GM12878 (cell line): ENCODE measurements at regions not wholly inside any gene's neighbourhood (a gene's known extent, or its start where the extent isn't known, plus 50 kb on each side); places are given as distances from the start of the nearest gene placed in this dataset.

Source experiments
- BMI1 ChIP-seq: fragments of 450-650 bp; IDR thresholded peaks from 2 replicates; pipeline ENCODE4 v1.6.1; 2016; ENCODE audit warnings: mild to moderate bottlenecking, moderate library complexity, borderline replicate concordance
- CHD4 ChIP-seq: fragments of 200-600 bp; sonication (generic); IDR thresholded peaks from 2 replicates; pipeline ENCODE4 v1.6.1; 2016; ENCODE audit warnings: mild to moderate bottlenecking
- DPF2 ChIP-seq: fragments of 450-650 bp; IDR thresholded peaks from 2 replicates; pipeline ENCODE4 v1.6.1; 2017; ENCODE audit warnings: mild to moderate bottlenecking
- EED ChIP-seq: sonication (generic); IDR thresholded peaks from 2 replicates; pipeline ENCODE4 v1.6.1; 2016; ENCODE audit warnings: antibody characterized with exemption, low read depth
- ESRRA ChIP-seq: IDR thresholded peaks from 2 replicates; pipeline ENCODE4 v1.6.1; 2012; ENCODE audit warnings: mild to moderate bottlenecking, low read length, improper control_type of control experiment
- FOS ChIP-seq: IDR thresholded peaks from 3 replicates; pipeline ENCODE4 v1.6.1; 2011; ENCODE audit warnings: borderline replicate concordance; ENCODE audit not compliant: insufficient read length; ENCODE audit errors: extremely low read depth
- GATAD2B ChIP-seq: fragments of 450-650 bp; conservative IDR thresholded peaks from 2 replicates; pipeline ENCODE4 v1.6.1; 2017; ENCODE audit warnings: low read depth, mild to moderate bottlenecking, moderate library complexity
- HDGF ChIP-seq: fragments of 450-650 bp; IDR thresholded peaks from 2 replicates; pipeline ENCODE4 v1.6.1; 2016; ENCODE audit warnings: antibody characterized with exemption
- IRF4 ChIP-seq: IDR thresholded peaks from 2 replicates; pipeline ENCODE4 v1.6.1; 2011; ENCODE audit warnings: low read depth, low read length
- MTA2 ChIP-seq: fragments of 450-650 bp; IDR thresholded peaks from 2 replicates; pipeline ENCODE4 v1.6.1; 2016; ENCODE audit warnings: low read depth, mild to moderate bottlenecking, moderate library complexity
- NR2C1 ChIP-seq: fragments of 450-650 bp; IDR thresholded peaks from 2 replicates; pipeline ENCODE4 v1.6.1; 2017; ENCODE audit warnings: antibody characterized with exemption, mild to moderate bottlenecking, moderate library complexity
- NR2F1 ChIP-seq: fragments of 450-650 bp; conservative IDR thresholded peaks from 2 replicates; pipeline ENCODE4 v1.6.1; 2017; ENCODE audit warnings: mild to moderate bottlenecking
- POU2F2 ChIP-seq: IDR thresholded peaks from 3 replicates; pipeline ENCODE4 v1.6.1; 2011; ENCODE audit warnings: low read depth, mild to moderate bottlenecking, low read length, borderline replicate concordance
- RAD51 ChIP-seq: fragments of 450-650 bp; IDR thresholded peaks from 2 replicates; pipeline ENCODE4 v1.6.1; 2016; ENCODE audit warnings: moderate library complexity, mild to moderate bottlenecking, inconsistent platforms
- SIX5 ChIP-seq: IDR thresholded peaks from 2 replicates; pipeline ENCODE4 v1.6.1; 2011; ENCODE audit warnings: mild to moderate bottlenecking, low read depth, low read length, moderate library complexity; ENCODE audit not compliant: severe bottlenecking
- SPI1 ChIP-seq: IDR thresholded peaks from 2 replicates; pipeline ENCODE4 v1.6.1; 2011; ENCODE audit warnings: low read depth, mild to moderate bottlenecking, low read length, moderate library complexity, borderline replicate concordance; ENCODE audit not compliant: insufficient read depth
- ZNF217 ChIP-seq: fragments of 450-650 bp; IDR thresholded peaks from 2 replicates; pipeline ENCODE4 v1.6.1; 2017; ENCODE audit warnings: antibody characterized with exemption, mild to moderate bottlenecking
- ZNF622 ChIP-seq: fragments of 450-650 bp; IDR thresholded peaks from 2 replicates; pipeline ENCODE4 v1.6.1; 2017; ENCODE audit warnings: mild to moderate bottlenecking, inconsistent platforms
- ZSCAN29 ChIP-seq: fragments of 450-650 bp; IDR thresholded peaks from 2 replicates; pipeline ENCODE4 v1.6.1; 2017; ENCODE audit warnings: mild to moderate bottlenecking, moderate library complexity
- TF ChIP-seq, protein P1 (sequence below): fragments of 150-350 bp; IDR thresholded peaks from 2 replicates; pipeline ENCODE4 v1.6.1; 2014; ENCODE audit warnings: mild to moderate bottlenecking, low read depth, low read length
- TF ChIP-seq, protein P2 (sequence below): fragments of 150-350 bp; IDR thresholded peaks from 2 replicates; pipeline ENCODE4 v1.6.1; 2016; ENCODE audit warnings: low read depth, low read length
- TF ChIP-seq, protein P3 (sequence below): fragments of 450-650 bp; IDR thresholded peaks from 2 replicates; pipeline ENCODE4 v1.6.1; 2018; ENCODE audit warnings: mild to moderate bottlenecking, low read depth, moderate library complexity; ENCODE audit not compliant: partially characterized antibody

DNA sequence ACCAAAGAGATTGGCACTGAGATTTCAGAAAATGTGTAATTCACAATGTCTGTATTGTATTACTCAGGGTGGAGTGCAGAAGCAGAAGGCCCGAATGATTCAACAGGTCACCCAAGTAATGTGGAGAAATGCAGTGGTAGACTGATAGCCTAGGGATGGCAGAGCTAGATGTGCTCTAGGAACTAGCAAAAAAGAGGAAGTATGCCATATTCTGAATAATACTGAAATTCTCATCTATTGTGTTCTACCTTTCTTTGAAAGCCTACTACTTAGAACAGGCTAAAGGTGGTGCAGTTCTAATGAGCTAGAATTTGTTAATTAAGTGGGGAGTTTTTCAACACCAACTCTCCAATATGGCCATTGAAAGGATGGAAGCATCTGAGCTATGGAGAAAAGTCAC lies 1449.8 kb upstream of the MIR17HG start (continued):
- TF ChIP-seq, protein P1, sequence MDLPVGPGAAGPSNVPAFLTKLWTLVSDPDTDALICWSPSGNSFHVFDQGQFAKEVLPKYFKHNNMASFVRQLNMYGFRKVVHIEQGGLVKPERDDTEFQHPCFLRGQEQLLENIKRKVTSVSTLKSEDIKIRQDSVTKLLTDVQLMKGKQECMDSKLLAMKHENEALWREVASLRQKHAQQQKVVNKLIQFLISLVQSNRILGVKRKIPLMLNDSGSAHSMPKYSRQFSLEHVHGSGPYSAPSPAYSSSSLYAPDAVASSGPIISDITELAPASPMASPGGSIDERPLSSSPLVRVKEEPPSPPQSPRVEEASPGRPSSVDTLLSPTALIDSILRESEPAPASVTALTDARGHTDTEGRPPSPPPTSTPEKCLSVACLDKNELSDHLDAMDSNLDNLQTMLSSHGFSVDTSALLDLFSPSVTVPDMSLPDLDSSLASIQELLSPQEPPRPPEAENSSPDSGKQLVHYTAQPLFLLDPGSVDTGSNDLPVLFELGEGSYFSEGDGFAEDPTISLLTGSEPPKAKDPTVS: no peak
- TF ChIP-seq GATAD2B (no peak), SPI1 (0 out of 2 replicates have a peak, but pooled peaks have one; percentile 16), EED (no peak), IRF4 (0 out of 2 replicates have a peak, but pooled peaks have one; percentile 47), ZNF622 (no peak), DPF2 (peak; percentile 80; the same call in 1 of the 2 replicates), FOS (no peak), ZNF217 (peak; percentile 56; the same call in 1 of the 2 replicates), SIX5 (no peak), NR2C1 (no peak), ESRRA (no peak), BMI1 (0 out of 2 replicates have a peak, but pooled peaks have one; percentile 31), POU2F2 (no peak), RAD51 (no peak), CHD4 (no peak), HDGF (no peak), ZSCAN29 (no peak), MTA2 (peak; percentile 95), NR2F1 (peak; percentile 49)
- TF ChIP-seq, protein P2, sequence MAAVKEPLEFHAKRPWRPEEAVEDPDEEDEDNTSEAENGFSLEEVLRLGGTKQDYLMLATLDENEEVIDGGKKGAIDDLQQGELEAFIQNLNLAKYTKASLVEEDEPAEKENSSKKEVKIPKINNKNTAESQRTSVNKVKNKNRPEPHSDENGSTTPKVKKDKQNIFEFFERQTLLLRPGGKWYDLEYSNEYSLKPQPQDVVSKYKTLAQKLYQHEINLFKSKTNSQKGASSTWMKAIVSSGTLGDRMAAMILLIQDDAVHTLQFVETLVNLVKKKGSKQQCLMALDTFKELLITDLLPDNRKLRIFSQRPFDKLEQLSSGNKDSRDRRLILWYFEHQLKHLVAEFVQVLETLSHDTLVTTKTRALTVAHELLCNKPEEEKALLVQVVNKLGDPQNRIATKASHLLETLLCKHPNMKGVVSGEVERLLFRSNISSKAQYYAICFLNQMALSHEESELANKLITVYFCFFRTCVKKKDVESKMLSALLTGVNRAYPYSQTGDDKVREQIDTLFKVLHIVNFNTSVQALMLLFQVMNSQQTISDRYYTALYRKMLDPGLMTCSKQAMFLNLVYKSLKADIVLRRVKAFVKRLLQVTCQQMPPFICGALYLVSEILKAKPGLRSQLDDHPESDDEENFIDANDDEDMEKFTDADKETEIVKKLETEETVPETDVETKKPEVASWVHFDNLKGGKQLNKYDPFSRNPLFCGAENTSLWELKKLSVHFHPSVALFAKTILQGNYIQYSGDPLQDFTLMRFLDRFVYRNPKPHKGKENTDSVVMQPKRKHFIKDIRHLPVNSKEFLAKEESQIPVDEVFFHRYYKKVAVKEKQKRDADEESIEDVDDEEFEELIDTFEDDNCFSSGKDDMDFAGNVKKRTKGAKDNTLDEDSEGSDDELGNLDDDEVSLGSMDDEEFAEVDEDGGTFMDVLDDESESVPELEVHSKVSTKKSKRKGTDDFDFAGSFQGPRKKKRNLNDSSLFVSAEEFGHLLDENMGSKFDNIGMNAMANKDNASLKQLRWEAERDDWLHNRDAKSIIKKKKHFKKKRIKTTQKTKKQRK: no peak
- TF ChIP-seq, protein P3, sequence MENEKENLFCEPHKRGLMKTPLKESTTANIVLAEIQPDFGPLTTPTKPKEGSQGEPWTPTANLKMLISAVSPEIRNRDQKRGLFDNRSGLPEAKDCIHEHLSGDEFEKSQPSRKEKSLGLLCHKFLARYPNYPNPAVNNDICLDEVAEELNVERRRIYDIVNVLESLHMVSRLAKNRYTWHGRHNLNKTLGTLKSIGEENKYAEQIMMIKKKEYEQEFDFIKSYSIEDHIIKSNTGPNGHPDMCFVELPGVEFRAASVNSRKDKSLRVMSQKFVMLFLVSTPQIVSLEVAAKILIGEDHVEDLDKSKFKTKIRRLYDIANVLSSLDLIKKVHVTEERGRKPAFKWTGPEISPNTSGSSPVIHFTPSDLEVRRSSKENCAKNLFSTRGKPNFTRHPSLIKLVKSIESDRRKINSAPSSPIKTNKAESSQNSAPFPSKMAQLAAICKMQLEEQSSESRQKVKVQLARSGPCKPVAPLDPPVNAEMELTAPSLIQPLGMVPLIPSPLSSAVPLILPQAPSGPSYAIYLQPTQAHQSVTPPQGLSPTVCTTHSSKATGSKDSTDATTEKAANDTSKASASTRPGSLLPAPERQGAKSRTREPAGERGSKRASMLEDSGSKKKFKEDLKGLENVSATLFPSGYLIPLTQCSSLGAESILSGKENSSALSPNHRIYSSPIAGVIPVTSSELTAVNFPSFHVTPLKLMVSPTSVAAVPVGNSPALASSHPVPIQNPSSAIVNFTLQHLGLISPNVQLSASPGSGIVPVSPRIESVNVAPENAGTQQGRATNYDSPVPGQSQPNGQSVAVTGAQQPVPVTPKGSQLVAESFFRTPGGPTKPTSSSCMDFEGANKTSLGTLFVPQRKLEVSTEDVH: no peak
